ENCODE measurements at regions not wholly inside any gene's neighbourhood (a gene's known extent, or its start where the extent isn't known, plus 50 kb on each side); places are given as distances from the start of the nearest gene placed in this dataset.

DNA sequence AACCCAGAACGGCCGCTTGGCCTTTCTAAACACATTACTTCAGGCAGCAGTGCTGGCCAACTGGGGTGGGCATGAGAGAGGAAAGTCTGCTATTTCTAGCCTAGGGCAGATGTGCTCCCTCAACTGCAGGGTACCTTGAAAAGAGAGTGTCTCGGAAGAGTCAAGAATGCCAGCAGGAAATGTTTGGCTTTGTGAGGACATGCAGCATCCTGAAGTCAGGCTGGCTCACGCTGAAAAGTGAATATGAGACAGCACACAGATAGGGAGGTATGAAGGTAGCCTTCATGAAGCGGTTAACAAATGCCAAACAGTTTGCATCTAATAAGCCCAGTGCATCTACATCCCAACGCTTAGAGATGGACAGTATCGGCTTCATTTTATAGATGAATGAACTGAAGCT, 65.0 kb upstream of the NCKAP5 start:
- peaks cover 3 to 9% of the 10 kb centered on the region in 2 experiments; a peak in 3 of 5 replicates for H3K9me3 Mint-ChIP-seq

More for the DNA sequence above, 65.0 kb upstream of the NCKAP5 start:
- Histone ChIP-seq H2BK20ac (ENCODE audit: low read depth, low read length, poor library complexity, severe bottlenecking) (no peak overlapping the region), H2AFZ (ENCODE audit: low read length) (no peak overlapping the region), H2BK15ac (ENCODE audit: low read depth, low read length) (no peak overlapping the region), H3K23me2 (ENCODE audit: insufficient read length, low read depth, low read length, poor library complexity, severe bottlenecking) (no peaks in the 10 kb centered on the region), H3K14ac (ENCODE audit: insufficient read depth, low read length) (no peak overlapping the region), H2BK120ac (ENCODE audit: low read depth, low read length, poor library complexity, severe bottlenecking) (no peak overlapping the region), H2BK12ac (ENCODE audit: insufficient read length, low read depth, low read length) (no peak overlapping the region), H4K91ac (ENCODE audit: insufficient read length, low read depth, low read length) (no peak overlapping the region), H3K27ac (ENCODE audit: insufficient read length, low read depth, low read length) (no peak overlapping the region), H4K8ac (replicated peaks; ENCODE audit: insufficient read length, low read depth, low read length) (no peak overlapping the region), H3T11ph (ENCODE audit: low read length) (no peak overlapping the region), H3K18ac (ENCODE audit: insufficient read length, low read depth, low read length) (no peak overlapping the region), H4K5ac (ENCODE audit: insufficient read length, low read depth, low read length) (no peak overlapping the region), H3K27me3 (ENCODE audit: insufficient read depth, low read length) (no peaks in the 10 kb centered on the region), H3K79me1 (ENCODE audit: insufficient read depth, low read depth, low read length, poor library complexity, severe bottlenecking) (no peaks in the 10 kb centered on the region), H3K9ac (ENCODE audit: extremely low read depth, insufficient read length, low read length) (no peak overlapping the region), H2AK5ac (ENCODE audit: insufficient read length, low read length) (no peak overlapping the region), H3K79me2 (ENCODE audit: insufficient read depth, low read length) (no peaks in the 10 kb centered on the region), H3K23ac (ENCODE audit: insufficient read length, low read depth, low read length) (no peak overlapping the region), H3K9me3 (ENCODE audit: control insufficient read depth, low read depth, low read length) (no peaks in the 10 kb centered on the region), H3K4me2 (ENCODE audit: insufficient read depth, insufficient read length, low read length) (no peak overlapping the region), H2BK5ac (ENCODE audit: insufficient read length, low read length) (no peak overlapping the region), H3K56ac (ENCODE audit: insufficient read length, low read depth, low read length) (no peak overlapping the region), H3K4me1 (ENCODE audit: insufficient read depth, low read length) (no peaks in the 10 kb centered on the region), H4K20me1 (ENCODE audit: control insufficient read depth, insufficient read depth, insufficient read length) (no peaks in the 10 kb centered on the region), H3K4ac (ENCODE audit: low read depth, low read length) (no peak overlapping the region)
- Mint-ChIP-seq H3K27ac (no peak overlapping the region), H3K27me3 (ENCODE audit: low read depth) (no peaks in the 10 kb centered on the region), H3K4me1 (peaks cover 0 to 13% of the 10 kb centered on the region in 2 experiments; a peak in 2 of 4 replicates), H3K4me3 (no peak overlapping the region), H3K36me3 (ENCODE audit: insufficient read depth in 1 of 3, low read depth in 3 of 3) (0 out of 7 replicates have a peak, but pooled peaks cover 0 to 4% (median 4%) of the 10 kb centered on the region in 3 experiments)
- no CpG with 5 or more reads among the region's 7 CpGs for WGBS (ENCODE audit: extremely low coverage, insufficient read length, low lambda C conversion rate)
- no peak for DNase-seq
- TF ChIP-seq, protein P1, sequence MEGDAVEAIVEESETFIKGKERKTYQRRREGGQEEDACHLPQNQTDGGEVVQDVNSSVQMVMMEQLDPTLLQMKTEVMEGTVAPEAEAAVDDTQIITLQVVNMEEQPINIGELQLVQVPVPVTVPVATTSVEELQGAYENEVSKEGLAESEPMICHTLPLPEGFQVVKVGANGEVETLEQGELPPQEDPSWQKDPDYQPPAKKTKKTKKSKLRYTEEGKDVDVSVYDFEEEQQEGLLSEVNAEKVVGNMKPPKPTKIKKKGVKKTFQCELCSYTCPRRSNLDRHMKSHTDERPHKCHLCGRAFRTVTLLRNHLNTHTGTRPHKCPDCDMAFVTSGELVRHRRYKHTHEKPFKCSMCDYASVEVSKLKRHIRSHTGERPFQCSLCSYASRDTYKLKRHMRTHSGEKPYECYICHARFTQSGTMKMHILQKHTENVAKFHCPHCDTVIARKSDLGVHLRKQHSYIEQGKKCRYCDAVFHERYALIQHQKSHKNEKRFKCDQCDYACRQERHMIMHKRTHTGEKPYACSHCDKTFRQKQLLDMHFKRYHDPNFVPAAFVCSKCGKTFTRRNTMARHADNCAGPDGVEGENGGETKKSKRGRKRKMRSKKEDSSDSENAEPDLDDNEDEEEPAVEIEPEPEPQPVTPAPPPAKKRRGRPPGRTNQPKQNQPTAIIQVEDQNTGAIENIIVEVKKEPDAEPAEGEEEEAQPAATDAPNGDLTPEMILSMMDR (conservative IDR thresholded peaks at IDR 0.05), result no peak
